B cell (primary cell): ENCODE measurements at regions not wholly inside any gene's neighbourhood (a gene's known extent, or its start where the extent isn't known, plus 50 kb on each side); places are given as distances from the start of the nearest gene placed in this dataset.

Source experiments
- CTCF ChIP-seq: fragments of 200-600 bp; IDR thresholded peaks from one replicate; pipeline ENCODE4 v1.8.0; 2022; ENCODE audit warnings: antibody characterized with exemption, mild to moderate bottlenecking
- EZH2 ChIP-seq: IDR thresholded peaks from 2 replicates; pipeline ENCODE4 v1.6.1; 2012; ENCODE audit warnings: borderline replicate concordance, low read depth, mild to moderate bottlenecking, moderate library complexity, low read length; ENCODE audit not compliant: insufficient read depth, poor library complexity, severe bottlenecking

- TF ChIP-seq CTCF (no peak), EZH2 (no peak)
These were observed 85.0 kb downstream of the SPRY2 start for GRCh38 chr13:80255946-80256345.
